Suprapubic skin (tissue), 4 donors: ENCODE measurements at regions not wholly inside any gene's neighbourhood (a gene's known extent, or its start where the extent isn't known, plus 50 kb on each side); places are given as distances from the start of the nearest gene placed in this dataset.

ENCODE experiments used
- EP300 ChIP-seq: sonication (generic); formaldehyde crosslinking; IDR thresholded peaks from one replicate; pipeline ENCODE4 v1.6.1; 2017; ENCODE audit warnings: antibody characterized with exemption
- POLR2A ChIP-seq, 2 donors: fragments of 450-650 bp; IDR thresholded peaks; one replicate each; pipeline ENCODE4 v1.6.1; 2017; ENCODE audit warnings: antibody characterized with exemption in 2 of 2, mild to moderate bottlenecking in 2 of 2, moderate library complexity in 2 of 2
- POLR2AphosphoS5 ChIP-seq, 3 donors: sonication (generic); formaldehyde crosslinking; IDR thresholded peaks; one replicate each; pipeline ENCODE4 v1.6.1; 2017; ENCODE audit warnings: antibody characterized with exemption in 3 of 3
- TF ChIP-seq, protein P1 (sequence below), 2 donors: fragments of 200-600 bp in 1 of 2; fragments of 450-650 bp in 1 of 2; sonication (generic) in 1 of 2; IDR thresholded peaks; one replicate each; pipeline ENCODE4 v1.5.1; 2016 to 2019; ENCODE audit warnings: antibody characterized with exemption in 2 of 2, mild to moderate bottlenecking in 1 of 2, moderate library complexity in 1 of 2

DNA sequence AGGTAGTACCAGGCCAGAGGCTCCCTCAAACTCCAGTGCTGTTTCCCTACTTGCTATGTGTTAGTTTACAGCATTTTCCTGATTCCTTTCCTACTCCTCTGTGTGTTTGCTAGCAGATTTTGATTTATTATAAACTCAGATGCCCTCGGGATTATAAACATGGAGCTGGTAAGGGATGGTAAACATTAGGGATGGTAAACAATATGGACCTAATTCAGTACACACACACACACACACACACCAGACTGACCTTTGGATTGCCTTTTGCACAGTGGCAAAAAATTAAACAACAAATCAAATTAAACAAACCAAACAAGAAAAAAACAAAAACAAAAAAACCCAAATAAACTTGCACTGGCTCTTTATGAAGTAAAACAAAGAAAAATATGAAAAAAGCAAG is 55.4 kb upstream of the ACVR1 start:
- TF ChIP-seq, protein P1, sequence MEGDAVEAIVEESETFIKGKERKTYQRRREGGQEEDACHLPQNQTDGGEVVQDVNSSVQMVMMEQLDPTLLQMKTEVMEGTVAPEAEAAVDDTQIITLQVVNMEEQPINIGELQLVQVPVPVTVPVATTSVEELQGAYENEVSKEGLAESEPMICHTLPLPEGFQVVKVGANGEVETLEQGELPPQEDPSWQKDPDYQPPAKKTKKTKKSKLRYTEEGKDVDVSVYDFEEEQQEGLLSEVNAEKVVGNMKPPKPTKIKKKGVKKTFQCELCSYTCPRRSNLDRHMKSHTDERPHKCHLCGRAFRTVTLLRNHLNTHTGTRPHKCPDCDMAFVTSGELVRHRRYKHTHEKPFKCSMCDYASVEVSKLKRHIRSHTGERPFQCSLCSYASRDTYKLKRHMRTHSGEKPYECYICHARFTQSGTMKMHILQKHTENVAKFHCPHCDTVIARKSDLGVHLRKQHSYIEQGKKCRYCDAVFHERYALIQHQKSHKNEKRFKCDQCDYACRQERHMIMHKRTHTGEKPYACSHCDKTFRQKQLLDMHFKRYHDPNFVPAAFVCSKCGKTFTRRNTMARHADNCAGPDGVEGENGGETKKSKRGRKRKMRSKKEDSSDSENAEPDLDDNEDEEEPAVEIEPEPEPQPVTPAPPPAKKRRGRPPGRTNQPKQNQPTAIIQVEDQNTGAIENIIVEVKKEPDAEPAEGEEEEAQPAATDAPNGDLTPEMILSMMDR (IDR thresholded peaks at IDR 0.05) = no peak
- no peak for TF ChIP-seq POLR2AphosphoS5 (IDR thresholded peaks at IDR 0.05)
- TF ChIP-seq POLR2A (IDR thresholded peaks at IDR 0.05) = no peak
- TF ChIP-seq EP300 = no peak
